ENCODE measurements at regions not wholly inside any gene's neighbourhood (a gene's known extent, or its start where the extent isn't known, plus 50 kb on each side); places are given as distances from the start of the nearest gene placed in this dataset.
A peak's percentile ranks its signal among the peaks of the same experiment; 100 is the strongest.

DNA sequence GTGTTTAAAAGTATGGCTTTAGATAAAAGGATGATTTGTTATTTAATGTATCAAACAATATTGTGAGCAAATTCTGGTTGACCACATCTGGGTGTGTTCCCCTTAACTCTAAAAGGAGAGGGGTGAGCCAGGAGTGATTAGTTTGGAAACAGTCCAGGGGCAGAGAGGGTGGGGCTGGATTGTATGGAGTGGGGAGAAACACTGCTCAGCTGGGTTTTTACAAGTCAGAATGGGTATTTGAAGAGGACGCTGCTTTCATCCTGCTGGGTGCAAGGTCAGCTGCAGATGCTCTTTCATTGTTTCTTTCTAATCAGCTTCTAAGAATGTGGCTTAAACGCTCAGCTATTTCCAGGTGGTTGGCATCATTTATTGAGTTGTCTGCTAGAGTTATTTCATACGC is 82.8 kb upstream of the LIMCH1 start:
- no peak for DNase-seq (ENCODE audit: low read depth)

DNA sequence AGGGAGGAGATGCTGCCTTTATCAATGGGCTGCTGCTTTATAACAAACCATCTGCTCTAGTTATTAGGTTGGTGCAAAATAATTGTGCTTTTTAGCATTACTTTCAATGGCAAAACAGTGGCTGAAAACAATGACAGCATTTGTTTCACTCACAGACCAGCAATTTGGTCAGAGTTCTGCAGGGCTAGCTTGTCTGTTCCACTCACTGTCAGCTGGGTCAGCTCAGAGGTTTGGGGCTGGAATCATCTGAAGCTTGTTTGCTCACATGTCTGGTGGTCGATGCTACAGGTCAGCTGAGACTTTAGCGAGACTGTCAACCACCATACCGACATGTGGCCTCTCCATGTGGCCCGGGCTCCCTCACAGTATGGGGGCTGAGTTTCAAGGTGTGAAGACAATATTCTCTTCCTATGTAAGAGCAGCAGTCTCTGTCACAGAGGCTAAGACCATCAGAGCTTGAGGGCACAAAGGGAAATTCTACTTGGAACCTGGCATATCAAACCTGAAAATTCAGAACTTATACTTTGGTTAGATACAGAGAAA is 81.3 kb upstream of the LIMCH1 start:
- no peak for DNase-seq (ENCODE audit: low read depth)

DNA sequence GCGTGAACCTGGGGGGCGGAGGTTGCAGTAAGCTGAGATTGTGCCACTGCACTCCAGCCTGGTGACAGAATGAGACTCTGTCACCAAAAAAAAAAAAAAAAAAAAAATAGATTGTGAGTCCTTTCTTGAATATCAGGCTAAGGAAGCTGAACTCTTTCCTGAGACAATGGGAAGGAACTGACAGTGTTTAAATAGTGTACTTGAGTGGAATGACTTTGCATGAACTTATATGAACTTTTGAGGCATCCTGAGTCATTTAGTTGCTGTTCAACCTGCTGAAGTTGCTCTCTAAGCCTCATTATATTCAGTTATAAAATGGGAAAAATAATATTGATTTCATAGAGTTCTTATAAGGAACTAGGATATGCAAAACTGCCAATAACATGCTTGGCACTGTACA is 79.3 kb upstream of the LIMCH1 start:
- no peak for DNase-seq (ENCODE audit: low read depth)

- no peak for DNase-seq (ENCODE audit: low read depth)
These were observed 77.3 kb upstream of the LIMCH1 start for GRCh38 chr4:41460641-41461040.

DNA sequence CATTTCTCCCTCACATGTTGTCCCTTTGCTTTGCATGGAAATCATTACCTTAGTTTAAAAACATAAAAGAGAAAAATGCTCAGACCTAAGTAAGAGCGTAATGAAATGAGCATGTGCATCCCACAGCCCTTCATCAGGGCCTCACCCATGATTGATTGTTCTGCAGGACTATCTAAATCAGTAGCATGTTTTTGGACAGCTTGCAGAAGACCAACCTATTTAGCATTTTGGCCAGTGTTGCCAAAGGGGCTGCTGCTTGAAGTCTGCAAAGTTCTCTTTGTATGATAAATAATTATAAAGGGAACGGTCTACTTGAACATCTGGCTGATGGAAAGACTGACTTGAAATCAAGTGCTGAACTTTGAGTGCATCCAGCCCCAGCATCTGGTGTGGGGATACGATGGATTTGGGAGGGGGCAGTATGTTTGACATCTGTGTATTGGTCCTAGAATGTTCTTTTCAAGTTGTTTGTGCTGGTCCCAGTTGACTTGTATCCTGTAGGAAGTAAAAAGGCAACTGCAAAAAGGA is 76.1 kb upstream of the LIMCH1 start:
- no peak for DNase-seq (ENCODE audit: low read depth)

GRCh38 chr4:41465146-41465761 is 72.7 kb upstream of the LIMCH1 start:
- no peak for DNase-seq (ENCODE audit: low read depth)

GRCh38 chr4:41466249-41466648 is 71.7 kb upstream of the LIMCH1 start:
- DNase-seq (ENCODE audit: low read depth) = no peak

- DNase-seq (ENCODE audit: low read depth) = no peak
These were observed 69.8 kb upstream of the LIMCH1 start for GRCh38 chr4:41468122-41468521.

DNA sequence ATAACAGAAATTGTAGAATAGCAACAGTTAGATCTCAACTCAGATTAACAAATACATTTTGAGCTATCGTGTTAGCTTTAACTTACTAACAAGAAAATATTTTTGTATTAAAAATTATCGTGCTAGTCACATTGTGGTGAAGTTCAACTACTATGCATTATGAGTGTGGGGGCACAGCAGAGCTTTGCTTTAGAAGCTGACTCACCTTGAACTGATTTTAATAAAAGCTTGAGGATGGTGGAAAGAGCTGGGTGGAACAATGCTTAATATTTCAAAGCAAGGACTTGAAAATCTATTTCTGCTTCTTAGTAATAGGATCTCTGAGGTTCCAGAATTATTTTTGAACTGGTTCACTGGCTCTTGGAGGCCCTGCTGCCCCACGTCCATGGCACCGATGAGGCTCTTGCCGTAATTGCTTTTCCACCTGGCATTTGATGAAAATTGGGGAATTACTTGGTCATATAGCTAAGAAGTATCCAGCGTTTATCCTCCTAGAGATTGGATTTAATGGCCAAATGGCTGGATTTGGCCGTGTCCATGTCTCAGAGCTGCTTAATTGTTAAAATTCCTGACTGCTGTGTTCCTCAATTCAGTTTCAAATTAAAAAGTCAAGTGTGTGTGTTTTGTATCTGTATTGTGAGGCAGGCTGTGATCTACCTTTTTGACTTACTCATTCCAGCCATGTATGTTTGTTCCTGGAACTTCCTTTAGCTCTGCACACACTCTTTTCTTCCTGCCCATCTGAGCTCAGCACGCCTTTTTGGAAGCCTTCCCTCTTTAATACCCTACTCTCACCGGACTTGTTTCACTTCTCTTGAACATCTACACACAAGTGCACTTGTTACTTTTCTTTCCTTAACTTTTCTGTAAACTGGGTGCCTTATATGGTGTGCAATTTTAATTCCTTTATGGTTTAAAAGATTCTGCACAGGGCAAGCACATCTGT is 66.6 kb upstream of the LIMCH1 start:
- no peak for DNase-seq (ENCODE audit: low read depth)

- DNase-seq (ENCODE audit: low read depth) = no peak
These were observed 65.9 kb upstream of the LIMCH1 start for GRCh38 chr4:41472081-41472480.

DNA sequence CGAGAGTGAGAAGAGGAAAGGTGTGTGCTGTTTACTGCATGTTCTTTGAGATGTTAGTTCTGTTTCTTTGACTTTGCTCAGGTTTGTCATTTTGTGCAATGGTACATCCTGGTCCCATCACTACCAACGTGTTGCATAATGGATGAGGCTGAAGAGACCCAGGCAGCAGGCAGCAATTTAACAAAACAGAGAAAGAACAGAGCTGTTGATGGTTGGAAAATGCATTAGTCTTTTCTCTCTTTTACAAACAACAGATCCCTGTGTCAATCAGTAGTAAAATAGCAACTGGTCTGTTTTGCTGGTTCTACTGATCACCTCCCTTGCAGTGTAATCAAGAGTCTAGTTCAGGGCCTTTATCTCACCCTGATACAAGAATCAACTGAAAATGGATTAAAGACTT is 64.8 kb upstream of the LIMCH1 start:
- DNase-seq (ENCODE audit: low read depth) = no peak

DNA sequence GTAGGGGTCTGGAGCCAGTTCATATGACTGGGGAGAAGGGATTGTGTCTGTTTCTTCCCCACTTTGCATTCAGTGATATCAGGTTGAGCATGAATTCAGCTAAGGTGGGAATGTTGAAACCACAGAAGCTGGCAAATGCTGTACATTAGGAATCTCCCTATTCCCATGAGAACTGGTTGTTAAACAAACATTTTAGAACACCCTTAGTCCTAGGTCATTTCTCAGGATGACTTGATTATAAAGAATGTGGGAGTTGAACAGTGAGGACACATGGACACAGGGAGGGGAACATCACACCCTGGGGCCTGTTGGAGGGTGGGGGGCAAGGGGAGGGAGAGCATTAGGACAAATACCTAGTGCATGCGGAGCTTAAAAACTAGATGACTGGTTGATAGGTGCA is 62.6 kb upstream of the LIMCH1 start:
- peak; percentile 60 for DNase-seq (ENCODE audit: low read depth)

DNA sequence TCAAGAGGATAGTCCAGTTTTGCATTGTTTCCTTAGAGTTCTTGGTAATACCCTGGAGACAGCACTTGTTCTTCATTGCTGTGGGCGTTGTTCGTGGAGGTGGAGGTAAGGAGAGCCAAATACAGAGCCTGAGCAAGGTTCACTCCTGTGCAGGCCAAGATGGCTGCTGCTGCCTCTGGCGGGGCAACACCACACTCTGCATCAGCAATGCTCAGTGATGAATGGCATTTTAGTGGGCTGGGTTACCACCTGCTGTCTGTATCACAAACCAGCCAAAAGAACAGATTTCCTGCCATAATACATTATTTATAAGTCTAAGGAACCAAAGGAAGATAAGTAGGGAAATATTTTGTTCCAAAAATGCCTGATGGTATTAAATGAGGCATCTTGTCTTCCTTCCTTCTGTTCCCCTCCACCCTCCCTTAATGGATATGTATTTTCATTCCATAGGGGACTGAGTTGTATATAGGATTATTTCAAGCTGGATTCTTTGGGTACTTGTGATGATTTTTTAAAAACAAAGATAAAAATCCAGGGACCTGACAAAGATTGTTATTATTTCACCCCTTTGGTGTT is 61.6 kb upstream of the LIMCH1 start:
- DNase-seq (ENCODE audit: low read depth) = no peak

- peak; percentile 70 for DNase-seq (ENCODE audit: low read depth)
These were observed 60.6 kb upstream of the LIMCH1 start for GRCh38 chr4:41477181-41477905.

DNA sequence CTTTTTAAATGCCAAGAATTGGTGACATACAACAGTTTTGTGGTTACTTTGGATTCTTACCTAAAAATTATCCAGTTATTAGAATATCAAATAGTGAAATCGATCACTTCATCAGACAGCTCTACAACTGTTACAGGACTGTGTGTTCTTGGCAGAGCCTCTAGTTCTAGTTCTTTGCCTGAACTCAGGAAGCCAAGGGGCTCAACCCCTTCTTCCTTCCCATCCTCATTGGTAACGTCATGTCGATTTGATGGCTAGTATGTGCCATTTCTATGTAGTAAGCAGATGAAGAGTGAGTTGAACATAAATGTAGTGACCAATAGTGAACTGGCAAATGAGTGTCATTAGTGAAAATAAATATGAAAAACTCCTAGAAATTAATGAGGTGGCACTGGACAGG is 59.4 kb upstream of the LIMCH1 start:
- DNase-seq (ENCODE audit: low read depth) = no peak

DNA sequence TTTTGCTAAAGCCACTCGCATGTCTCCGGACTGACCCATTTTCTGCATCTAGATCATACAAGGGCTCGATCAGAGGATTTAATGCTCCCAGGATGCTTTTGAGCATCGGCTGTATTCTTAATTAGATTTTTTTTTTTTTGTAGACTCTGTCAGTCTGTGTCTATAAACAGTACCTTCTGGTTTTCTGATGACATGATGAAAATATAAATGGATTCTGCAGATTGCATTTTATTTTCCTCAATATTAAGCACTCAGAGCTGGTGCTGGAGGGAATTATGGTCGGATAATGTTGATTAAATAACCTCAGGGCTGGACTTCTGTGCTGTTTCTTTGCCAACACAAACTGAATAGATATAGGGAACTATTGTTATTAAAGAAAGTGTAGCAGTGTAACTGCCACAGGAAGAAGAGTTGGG is 57.1 kb upstream of the LIMCH1 start:
- DNase-seq (ENCODE audit: low read depth) = no peak

DNA sequence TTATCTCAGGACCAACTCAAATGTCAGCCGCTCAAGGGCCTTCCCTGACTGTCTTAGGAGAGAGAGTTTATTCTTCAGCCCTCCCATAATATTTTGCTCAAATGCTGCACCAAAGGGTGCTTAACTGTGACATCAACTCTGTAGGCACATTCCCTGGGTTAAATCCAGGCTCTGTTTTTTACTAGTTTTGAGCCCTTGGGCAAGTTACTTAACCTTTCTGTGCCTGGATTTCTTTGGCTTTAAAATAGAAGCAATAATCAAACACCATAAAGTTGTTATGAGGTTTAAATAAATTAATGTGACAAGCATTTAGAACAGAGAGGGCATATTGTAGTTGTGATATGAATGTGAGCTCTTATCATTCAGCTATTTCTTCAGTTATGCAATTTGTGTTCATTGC is 54.2 kb upstream of the LIMCH1 start:
- DNase-seq (ENCODE audit: low read depth) = no peak

DNA sequence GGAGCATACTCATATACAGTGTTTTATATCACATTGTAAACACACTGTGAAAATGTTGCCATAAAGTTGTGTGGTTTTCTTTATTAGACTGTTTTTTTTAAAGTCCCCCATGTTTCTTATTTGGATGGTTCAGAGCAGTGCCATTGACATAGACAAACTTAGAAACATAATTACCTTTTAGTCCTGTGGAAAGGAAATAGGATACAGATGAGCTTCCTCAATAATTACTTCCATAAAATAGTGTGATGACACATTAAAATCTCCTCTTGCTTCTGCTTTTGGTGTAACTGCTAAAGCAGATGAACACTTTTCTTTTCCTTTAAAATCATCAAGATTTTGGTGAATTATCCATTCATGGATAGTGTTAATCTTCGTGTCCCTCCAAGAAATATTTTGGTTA is 52.9 kb upstream of the LIMCH1 start:
- no peak for DNase-seq (ENCODE audit: low read depth)

DNA sequence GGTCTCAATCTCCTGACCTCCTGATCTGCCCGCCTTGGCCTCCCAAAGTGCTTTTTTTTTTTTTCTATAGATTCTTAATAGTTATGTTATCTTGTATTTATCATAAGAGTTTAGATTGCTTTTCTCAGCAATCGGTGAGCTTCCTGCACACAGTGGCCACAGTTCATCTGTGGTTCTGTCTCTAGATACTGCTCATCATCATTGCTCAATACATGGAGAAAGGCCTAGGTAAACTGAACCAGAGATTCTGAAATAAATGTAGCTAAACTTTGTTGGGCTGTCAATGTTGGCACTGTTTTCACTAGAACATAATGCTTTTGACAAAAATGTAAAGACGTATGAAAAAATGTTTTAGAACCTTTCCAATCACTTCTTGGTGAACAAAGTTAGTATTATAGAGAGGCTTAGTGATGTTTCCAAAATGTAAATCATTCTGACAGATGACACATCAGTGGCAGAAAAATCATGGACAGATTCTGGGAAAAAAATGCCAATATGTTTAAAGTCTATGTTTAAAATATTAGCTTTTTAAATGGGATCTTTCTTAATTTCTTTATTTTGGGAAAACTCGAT is 50.0 kb upstream of the LIMCH1 start:
- DNase-seq (ENCODE audit: low read depth) = no peak

All from HT1080 (cell line).